GM12878 (cell line): ENCODE measurements at regions not wholly inside any gene's neighbourhood (a gene's known extent, or its start where the extent isn't known, plus 50 kb on each side); places are given as distances from the start of the nearest gene placed in this dataset.
"Not testable (repeated sequence)": the region's sequence is repeated elsewhere in the genome, so short reads cannot be mapped to it uniquely, and the experiment has no call there.

Source experiments
- ATAC-seq: fragments of 200-7000 bp; cut with Tn5 transposase; 3 replicates; pipeline ENCODE4 v1.9.1; 2020; ENCODE audit warnings: mild to moderate bottlenecking, moderate library complexity
- BruUV-seq: library from RNA; stranded (reverse); fragments of 400-500 nt; replicated peaks from 2 replicates; lab custom pipeline; 2021; lab: Mats Ljungman, UMichigan
- CTCF ChIA-PET: fragments of 300-600 bp; sonication (Branson Sonifier 250); formaldehyde crosslinking; extraction: SDS; loops from one replicate; lab custom pipeline; 2021; ENCODE audit warnings: inconsistent platforms; lab: Yijun Ruan, JAX
- POLR2A ChIA-PET: fragments of 350-600 bp; formaldehyde crosslinking; extraction: SDS; loops from one replicate; lab custom pipeline; 2021; ENCODE audit warnings: inconsistent platforms; lab: Charles Lee
- RAD21 ChIA-PET: fragments of 300-600 bp; sonication (Branson Sonifier 250); formaldehyde crosslinking; loops from one replicate; lab custom pipeline; 2023; ENCODE audit warnings: antibody characterized with exemption; ENCODE audit not compliant: unreplicated experiment; lab: Charles Lee
- SMC1A ChIA-PET: fragments of 300-600 bp; sonication (Branson Sonifier 250); formaldehyde crosslinking; loops from one replicate; lab custom pipeline; 2023; ENCODE audit not compliant: unreplicated experiment, uncharacterized antibody; lab: Charles Lee
- DNase-seq: peaks from one replicate; pipeline ENCODE4 v3.0.0-alpha.2; 2011; ENCODE audit warnings: low read depth, low spot score
- FAIRE-seq: peaks from 3 replicates; lab custom pipeline; 2011; peaks lifted over from hg19 to GRCh38; lab: Jason Lieb, UNC
- H2AFZ ChIP-seq: 2 replicates; pipeline ENCODE4 v1.6.0; 2011; ENCODE audit warnings: low read depth, low read length, control low read depth; ENCODE audit not compliant: control insufficient read depth
- H3K27ac ChIP-seq: 2 replicates; pipeline ENCODE4 v1.5.1; 2011; ENCODE audit warnings: control low read depth; ENCODE audit not compliant: control insufficient read depth, insufficient read depth
- H3K27me3 ChIP-seq, 2 experiments: replicated peaks in 1 of 2; 2 replicates each; pipeline versions ENCODE4 v1.6.0 to v1.6.1; 2011; ENCODE audit warnings: low read length in 1 of 2; ENCODE audit not compliant: control insufficient read depth in 2 of 2, insufficient read depth in 2 of 2
- H3K36me3 ChIP-seq, 2 experiments: 2 replicates each; pipeline ENCODE4 v1.5.1; 2011; ENCODE audit warnings: low read length in 1 of 2; ENCODE audit not compliant: control insufficient read depth in 2 of 2, insufficient read depth in 2 of 2
- H3K4me1 ChIP-seq: 2 replicates; pipeline ENCODE4 v1.6.1; 2011; ENCODE audit warnings: mild to moderate bottlenecking, low read length, moderate library complexity, mixed read lengths; ENCODE audit not compliant: control insufficient read depth, insufficient read depth
- H3K4me2 ChIP-seq: 2 replicates; pipeline ENCODE4 v1.6.0; 2011; ENCODE audit warnings: control low read depth; ENCODE audit not compliant: control insufficient read depth, insufficient read depth
- H3K4me3 ChIP-seq: fragments of 200-600 bp; sonication (generic); 2 replicates; pipeline ENCODE4 v1.5.1; 2016
- H3K79me2 ChIP-seq: 2 replicates; pipeline ENCODE4 v1.6.0; 2011; ENCODE audit warnings: low read length; ENCODE audit not compliant: control insufficient read depth, insufficient read depth
- H3K9ac ChIP-seq: 2 replicates; pipeline ENCODE4 v1.8.0; 2011; ENCODE audit warnings: low read length, control low read depth, mixed read lengths; ENCODE audit not compliant: control insufficient read depth, insufficient read depth
- H3K9me3 ChIP-seq: replicated peaks from 3 replicates; pipeline ENCODE4 v1.5.1; 2011; ENCODE audit warnings: mild to moderate bottlenecking, low read length; ENCODE audit not compliant: control insufficient read depth, insufficient read depth
- H4K20me1 ChIP-seq: 2 replicates; pipeline ENCODE4 v1.6.0; 2011; ENCODE audit not compliant: control insufficient read depth, insufficient read depth
- MYB ChIP-seq: fragments of 150-350 bp; IDR thresholded peaks from 2 replicates; pipeline ENCODE4 v1.6.1; 2014; ENCODE audit warnings: mild to moderate bottlenecking, low read depth, low read length, borderline replicate concordance
- POU2F2 ChIP-seq: IDR thresholded peaks from 3 replicates; pipeline ENCODE4 v1.6.1; 2011; ENCODE audit warnings: low read depth, mild to moderate bottlenecking, low read length, borderline replicate concordance
- SREBF2 ChIP-seq: IDR thresholded peaks from 2 replicates; pipeline ENCODE4 v1.6.1; 2012; ENCODE audit warnings: mild to moderate bottlenecking, low read length
- YY1 ChIP-seq: IDR thresholded peaks from 2 replicates; pipeline ENCODE4 v1.6.1; 2011; ENCODE audit warnings: low read depth, mild to moderate bottlenecking, low read length
- WGBS: methylation state at CpG from one replicate; pipeline ENCODE4 v1.1.6; 2016; ENCODE audit warnings: low lambda C conversion rate; ENCODE audit not compliant: insufficient replicate concordance, insufficient coverage; ENCODE audit errors: missing lambda C conversion rate; 5-methylcytosine and 5-hydroxymethylcytosine counted together
- in situ Hi-C: fragments of 300-500 bp; cut with MboI; formaldehyde crosslinking; loops from 9 replicates; pipeline ENCODE4 v1.14.3; 2018; ENCODE audit warnings: mixed read lengths
- intact Hi-C: fragments of 100-400 bp; cut with micrococcal nuclease; formaldehyde crosslinking; loops from one replicate; pipeline ENCODE4 v1.14.2; 2022; ENCODE audit not compliant: unreplicated experiment
- TF ChIP-seq, protein P1 (sequence below): fragments of 450-650 bp; IDR thresholded peaks from 2 replicates; pipeline ENCODE4 v1.6.1; 2016; ENCODE audit warnings: mild to moderate bottlenecking, moderate library complexity, borderline replicate concordance
- TF ChIP-seq, protein P2 (sequence below): fragments of 450-650 bp; IDR thresholded peaks from 2 replicates; pipeline ENCODE4 v1.6.1; 2017; ENCODE audit warnings: mild to moderate bottlenecking, low read depth, inconsistent platforms; ENCODE audit not compliant: poor library complexity, severe bottlenecking

DNA sequence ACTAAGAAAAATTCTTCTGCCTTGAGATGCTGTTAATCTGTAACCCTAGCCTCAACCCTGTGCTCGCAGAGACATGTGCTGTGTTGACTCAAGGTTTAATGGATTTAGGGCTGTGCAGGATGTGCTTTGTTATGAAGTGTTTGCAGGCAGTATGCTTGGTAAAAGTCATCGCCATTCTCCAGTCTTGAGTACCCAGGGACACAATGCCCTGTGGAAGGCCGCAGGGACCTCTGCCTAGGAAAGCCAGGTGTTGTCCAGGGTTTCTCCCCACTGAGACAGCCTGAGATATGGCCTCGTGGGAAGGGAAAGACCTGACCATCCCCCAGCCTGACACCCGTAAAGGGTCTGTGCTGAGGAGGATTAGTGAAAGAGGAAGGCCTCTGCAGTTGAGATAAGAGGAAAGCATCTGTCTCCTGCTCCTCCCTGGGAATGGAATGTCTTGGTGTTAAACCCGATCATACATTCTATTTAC, 94.2 kb upstream of the ARG1 start:
- H3K9ac ChIP-seq, H3K9me3 ChIP-seq, intact Hi-C loops, ATAC-seq, H3K79me2 ChIP-seq, H3K4me2 ChIP-seq, H3K27me3 ChIP-seq, in situ Hi-C loops, RAD21 ChIA-PET, H2AFZ ChIP-seq, FAIRE-seq, H3K27ac ChIP-seq, H3K4me1 ChIP-seq, DNase-seq, H4K20me1 ChIP-seq, CTCF ChIA-PET, SMC1A ChIA-PET, BruUV-seq, POLR2A ChIA-PET, H3K36me3 ChIP-seq, H3K4me3 ChIP-seq: not testable (repeated sequence)
- 33% methylated on average over 6 of the region's 6 CpGs for WGBS

DNA sequence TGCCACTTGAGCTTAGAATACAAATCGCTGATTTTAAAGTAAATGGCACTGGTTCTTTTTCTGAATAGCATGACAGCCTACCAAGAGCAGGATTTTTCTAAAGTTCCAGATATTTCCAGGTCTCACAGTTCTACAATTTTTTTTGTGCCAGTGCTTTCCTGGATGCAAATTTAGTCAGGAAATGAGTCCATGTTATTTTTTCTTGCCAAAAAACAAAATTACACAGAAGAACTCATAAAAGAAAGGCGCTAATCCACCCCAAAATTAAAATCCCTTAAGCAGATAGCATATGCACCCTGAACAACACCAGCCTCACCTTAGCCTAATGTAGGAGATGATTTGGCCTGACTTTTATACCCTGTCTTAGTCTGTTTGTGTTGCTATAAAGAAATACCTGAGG, 86.4 kb upstream of the ARG1 start:
- Histone ChIP-seq H3K9ac (no peak overlapping the region), H3K36me3 (no peaks in the 10 kb centered on the region), H3K4me1 (no peaks in the 10 kb centered on the region), H3K27me3 (0 out of 4 replicates have a peak, but pooled peaks cover 0 to 2% of the 10 kb centered on the region in 2 experiments), H4K20me1 (no peaks in the 10 kb centered on the region), H3K9me3 (no peaks in the 10 kb centered on the region), H3K27ac (no peak overlapping the region), H3K4me2 (no peak overlapping the region), H2AFZ (no peak overlapping the region), H3K4me3 (no peak overlapping the region), H3K79me2 (no peaks in the 10 kb centered on the region)
- CTCF ChIA-PET = no interaction called here
- POLR2A ChIA-PET = no interaction called here
- DNase-seq (no peak), FAIRE-seq (no peak), ATAC-seq (no peak)
- SMC1A ChIA-PET = no interaction called here
- no TSS peak for BruUV-seq
- RAD21 ChIA-PET = no interaction called here
- in situ Hi-C loops (no loop called here), intact Hi-C loops (no loop called here)
- TF ChIP-seq, protein P1, sequence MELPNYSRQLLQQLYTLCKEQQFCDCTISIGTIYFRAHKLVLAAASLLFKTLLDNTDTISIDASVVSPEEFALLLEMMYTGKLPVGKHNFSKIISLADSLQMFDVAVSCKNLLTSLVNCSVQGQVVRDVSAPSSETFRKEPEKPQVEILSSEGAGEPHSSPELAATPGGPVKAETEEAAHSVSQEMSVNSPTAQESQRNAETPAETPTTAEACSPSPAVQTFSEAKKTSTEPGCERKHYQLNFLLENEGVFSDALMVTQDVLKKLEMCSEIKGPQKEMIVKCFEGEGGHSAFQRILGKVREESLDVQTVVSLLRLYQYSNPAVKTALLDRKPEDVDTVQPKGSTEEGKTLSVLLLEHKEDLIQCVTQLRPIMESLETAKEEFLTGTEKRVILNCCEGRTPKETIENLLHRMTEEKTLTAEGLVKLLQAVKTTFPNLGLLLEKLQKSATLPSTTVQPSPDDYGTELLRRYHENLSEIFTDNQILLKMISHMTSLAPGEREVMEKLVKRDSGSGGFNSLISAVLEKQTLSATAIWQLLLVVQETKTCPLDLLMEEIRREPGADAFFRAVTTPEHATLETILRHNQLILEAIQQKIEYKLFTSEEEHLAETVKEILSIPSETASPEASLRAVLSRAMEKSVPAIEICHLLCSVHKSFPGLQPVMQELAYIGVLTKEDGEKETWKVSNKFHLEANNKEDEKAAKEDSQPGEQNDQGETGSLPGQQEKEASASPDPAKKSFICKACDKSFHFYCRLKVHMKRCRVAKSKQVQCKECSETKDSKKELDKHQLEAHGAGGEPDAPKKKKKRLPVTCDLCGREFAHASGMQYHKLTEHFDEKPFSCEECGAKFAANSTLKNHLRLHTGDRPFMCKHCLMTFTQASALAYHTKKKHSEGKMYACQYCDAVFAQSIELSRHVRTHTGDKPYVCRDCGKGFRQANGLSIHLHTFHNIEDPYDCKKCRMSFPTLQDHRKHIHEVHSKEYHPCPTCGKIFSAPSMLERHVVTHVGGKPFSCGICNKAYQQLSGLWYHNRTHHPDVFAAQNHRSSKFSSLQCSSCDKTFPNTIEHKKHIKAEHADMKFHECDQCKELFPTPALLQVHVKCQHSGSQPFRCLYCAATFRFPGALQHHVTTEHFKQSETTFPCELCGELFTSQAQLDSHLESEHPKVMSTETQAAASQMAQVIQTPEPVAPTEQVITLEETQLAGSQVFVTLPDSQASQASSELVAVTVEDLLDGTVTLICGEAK = no peak
- no peak for TF ChIP-seq SREBF2
- no peak for TF ChIP-seq POU2F2
- TF ChIP-seq YY1 = no peak
- no peak for TF ChIP-seq MYB
- TF ChIP-seq, protein P2, sequence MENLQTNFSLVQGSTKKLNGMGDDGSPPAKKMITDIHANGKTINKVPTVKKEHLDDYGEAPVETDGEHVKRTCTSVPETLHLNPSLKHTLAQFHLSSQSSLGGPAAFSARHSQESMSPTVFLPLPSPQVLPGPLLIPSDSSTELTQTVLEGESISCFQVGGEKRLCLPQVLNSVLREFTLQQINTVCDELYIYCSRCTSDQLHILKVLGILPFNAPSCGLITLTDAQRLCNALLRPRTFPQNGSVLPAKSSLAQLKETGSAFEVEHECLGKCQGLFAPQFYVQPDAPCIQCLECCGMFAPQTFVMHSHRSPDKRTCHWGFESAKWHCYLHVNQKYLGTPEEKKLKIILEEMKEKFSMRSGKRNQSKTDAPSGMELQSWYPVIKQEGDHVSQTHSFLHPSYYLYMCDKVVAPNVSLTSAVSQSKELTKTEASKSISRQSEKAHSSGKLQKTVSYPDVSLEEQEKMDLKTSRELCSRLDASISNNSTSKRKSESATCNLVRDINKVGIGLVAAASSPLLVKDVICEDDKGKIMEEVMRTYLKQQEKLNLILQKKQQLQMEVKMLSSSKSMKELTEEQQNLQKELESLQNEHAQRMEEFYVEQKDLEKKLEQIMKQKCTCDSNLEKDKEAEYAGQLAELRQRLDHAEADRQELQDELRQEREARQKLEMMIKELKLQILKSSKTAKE = no peak
- 13% methylated on average over 2 of the region's 2 CpGs for WGBS
